LNCAP (cell line): ENCODE measurements at regions not wholly inside any gene's neighbourhood (a gene's known extent, or its start where the extent isn't known, plus 50 kb on each side); places are given as distances from the start of the nearest gene placed in this dataset.

Source experiments
- CTCF ChIP-seq: fragments of 450-650 bp; IDR thresholded peaks from 2 replicates; pipeline ENCODE4 v1.5.1; 2017; ENCODE audit warnings: mild to moderate bottlenecking

DNA sequence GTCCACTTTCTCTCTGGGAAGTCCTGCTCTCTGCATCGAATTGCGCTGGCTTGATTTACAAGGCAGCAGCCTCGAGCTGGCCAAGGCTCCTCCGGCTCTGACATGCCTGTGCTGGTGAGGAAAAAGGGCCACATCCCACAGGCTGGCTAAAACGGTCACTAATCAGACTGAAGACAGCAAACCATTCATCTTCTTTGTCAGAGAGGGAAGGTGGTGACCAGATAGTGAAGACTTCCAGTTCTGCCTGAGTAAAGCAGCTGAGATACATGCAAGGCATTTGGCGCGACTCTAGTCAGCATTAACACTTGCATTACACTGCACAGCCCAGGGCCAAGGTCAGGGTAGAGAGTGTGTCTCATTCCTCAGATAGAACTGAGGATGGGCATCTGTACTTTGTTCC lies 203.2 kb upstream of the MAP3K7 start:
- no peak for TF ChIP-seq CTCF

DNA sequence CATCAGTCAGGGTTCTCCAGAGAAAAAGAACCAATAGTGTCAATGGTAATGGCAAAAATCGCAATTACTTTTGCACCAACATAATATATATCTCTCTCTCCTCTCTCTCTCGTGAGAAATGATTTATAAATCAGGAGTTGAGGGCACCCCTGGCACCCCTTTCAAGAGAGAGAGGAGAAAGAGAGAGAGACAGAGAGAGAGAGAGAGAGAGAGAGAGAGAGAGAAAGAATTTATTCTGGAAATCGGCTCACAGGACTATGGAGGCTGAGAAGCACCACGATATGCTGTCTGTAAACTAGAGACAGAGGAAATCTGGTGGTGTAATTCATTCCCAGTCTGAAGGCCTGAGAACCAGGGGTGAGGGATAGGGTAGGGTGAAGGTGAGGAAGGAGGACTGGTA lies 201.9 kb upstream of the MAP3K7 start:
- TF ChIP-seq CTCF: no peak

GRCh38 chr6:90787446-90787845 lies 200.6 kb upstream of the MAP3K7 start:
- TF ChIP-seq CTCF: no peak

GRCh38 chr6:90780778-90781177 lies 193.9 kb upstream of the MAP3K7 start:
- TF ChIP-seq CTCF: no peak

DNA sequence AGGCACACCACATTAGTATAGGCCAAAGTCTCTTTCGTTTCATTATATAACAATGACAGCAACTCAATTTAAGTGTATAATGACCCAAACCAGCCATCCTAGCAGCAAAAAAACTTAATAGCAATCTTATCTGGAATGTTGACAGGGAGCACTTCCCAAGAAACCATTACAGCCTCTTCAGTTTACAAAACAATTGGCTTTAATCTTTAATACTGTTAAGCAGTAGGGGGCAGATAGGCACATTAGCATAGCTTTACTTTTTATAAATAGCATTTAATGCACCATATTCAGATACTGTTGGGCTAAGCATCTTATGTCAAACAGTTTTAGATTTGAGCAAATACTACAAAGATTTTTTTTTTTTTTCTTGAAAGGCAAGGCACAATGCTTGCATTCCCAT lies 193.3 kb upstream of the MAP3K7 start:
- TF ChIP-seq CTCF: no peak

DNA sequence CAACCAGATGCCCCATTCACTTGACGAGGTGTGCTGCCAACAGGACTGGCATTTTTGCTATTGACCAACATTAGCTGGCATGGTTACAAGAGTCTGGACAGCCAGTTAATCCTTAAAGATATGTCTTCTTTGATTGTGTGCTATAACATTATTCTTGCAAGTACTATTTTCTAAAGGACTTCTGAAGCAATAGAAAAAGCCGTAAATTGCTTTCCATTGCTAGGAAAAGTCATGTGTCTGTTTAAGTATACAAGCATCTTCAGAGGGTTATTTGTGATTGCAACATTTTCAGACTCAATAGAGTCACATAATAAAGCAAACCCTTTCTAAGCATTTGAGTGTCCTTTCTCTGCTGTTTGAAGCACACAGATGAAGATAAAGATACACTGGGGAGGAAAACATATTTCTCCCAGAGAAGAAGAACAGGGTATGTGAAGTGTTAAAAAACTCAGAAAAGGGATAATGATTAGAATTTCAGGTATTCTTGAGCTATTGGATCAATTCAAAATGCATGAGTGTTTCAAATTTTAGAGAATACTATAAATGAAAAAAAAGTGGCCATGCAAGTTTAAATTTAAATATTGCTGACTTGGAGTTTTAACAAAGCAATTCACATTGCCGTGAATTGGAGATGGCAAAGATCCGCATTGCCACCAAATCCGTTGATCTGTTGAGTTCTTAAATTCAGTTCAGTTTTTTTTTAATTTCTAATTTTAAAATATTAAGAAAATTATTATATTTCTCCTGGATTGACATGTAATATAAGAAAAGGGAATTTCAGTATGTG lies 191.7 kb upstream of the MAP3K7 start:
- no peak for TF ChIP-seq CTCF

DNA sequence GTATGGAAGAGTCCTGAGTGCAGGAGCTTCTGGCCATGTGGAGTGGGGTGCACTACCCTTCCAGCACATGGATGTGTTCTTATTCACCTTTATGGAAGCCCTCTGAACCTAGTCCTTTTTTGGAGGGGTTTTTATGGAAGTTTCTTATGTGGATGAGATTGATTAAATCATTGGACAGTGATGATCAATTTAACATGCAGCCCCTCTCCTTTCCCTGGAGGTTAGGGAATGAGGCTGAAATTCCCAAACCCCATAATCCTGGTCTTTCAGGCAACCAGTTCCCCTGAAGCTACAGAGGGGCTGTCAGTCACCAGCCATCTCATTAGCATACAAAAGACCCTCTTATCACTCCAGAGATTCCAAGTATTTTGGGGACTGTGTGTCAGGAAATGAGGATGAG lies 183.9 kb upstream of the MAP3K7 start:
- TF ChIP-seq CTCF: no peak

GRCh38 chr6:90765895-90766294 lies 179.0 kb upstream of the MAP3K7 start:
- no peak for TF ChIP-seq CTCF
